SJSA1 (cell line): ENCODE measurements at regions not wholly inside any gene's neighbourhood (a gene's known extent, or its start where the extent isn't known, plus 50 kb on each side); places are given as distances from the start of the nearest gene placed in this dataset.

Experiments
- DNase-seq, 2 experiments: peaks; one replicate each; pipeline ENCODE4 v3.0.0-alpha.2; 2015 to 2020; ENCODE audit warnings: low spot score in 2 of 2, low read depth in 1 of 2
- H3K27ac ChIP-seq: fragments of 250-450 bp; sonication (Bioruptor Pico); 2 replicates; pipeline ENCODE4 v1.5.1; 2020; ENCODE audit warnings: mild to moderate bottlenecking, moderate library complexity
- H3K27me3 ChIP-seq: fragments of 250-450 bp; sonication (Bioruptor Pico); replicated peaks from 2 replicates; pipeline ENCODE4 v1.5.1; 2020; ENCODE audit warnings: mild to moderate bottlenecking, moderate library complexity
- H3K36me3 ChIP-seq: fragments of 250-450 bp; sonication (Bioruptor Pico); 2 replicates; pipeline ENCODE4 v1.5.1; 2020; ENCODE audit warnings: mild to moderate bottlenecking
- H3K4me1 ChIP-seq: fragments of 250-450 bp; sonication (Bioruptor Pico); replicated peaks from 2 replicates; pipeline ENCODE4 v1.6.1; 2021; ENCODE audit warnings: mild to moderate bottlenecking
- H3K4me3 ChIP-seq: fragments of 250-450 bp; sonication (Bioruptor Pico); 2 replicates; pipeline ENCODE4 v1.5.1; 2020; ENCODE audit warnings: mild to moderate bottlenecking
- H3K9me3 ChIP-seq: fragments of 250-450 bp; sonication (Bioruptor Pico); replicated peaks from 2 replicates; pipeline ENCODE4 v1.5.1; 2020; ENCODE audit warnings: mild to moderate bottlenecking

GRCh38 chr18:78587096-78587495 is 392.5 kb upstream of the SALL3 start:
- no peak overlapping the region for H3K27ac ChIP-seq
- H3K27me3 ChIP-seq, result no peaks in the 10 kb centered on the region
- DNase-seq, result no peak
- no peaks in the 10 kb centered on the region for H3K36me3 ChIP-seq
- H3K4me1 ChIP-seq, result no peaks in the 10 kb centered on the region
- H3K9me3 ChIP-seq, result no peaks in the 10 kb centered on the region; the same call in 1 of the 2 replicates
- H3K4me3 ChIP-seq, result no peak overlapping the region

- Histone ChIP-seq H3K36me3 (no peaks in the 10 kb centered on the region), H3K4me1 (no peaks in the 10 kb centered on the region), H3K27me3 (no peaks in the 10 kb centered on the region), H3K4me3 (no peak overlapping the region), H3K27ac (no peak overlapping the region), H3K9me3 (no peaks in the 10 kb centered on the region; the same call in 1 of the 2 replicates)
- DNase-seq, result no peak
These were observed 391.7 kb upstream of the SALL3 start for GRCh38 chr18:78587626-78588600.

- H3K4me3 ChIP-seq, result no peak overlapping the region
- H3K36me3 ChIP-seq, result no peaks in the 10 kb centered on the region
- H3K4me1 ChIP-seq, result no peaks in the 10 kb centered on the region
- H3K27ac ChIP-seq, result no peak overlapping the region
- H3K9me3 ChIP-seq, result peaks cover 3% of the 10 kb centered on the region; the same call in 1 of the 2 replicates
- no peak for DNase-seq
- H3K27me3 ChIP-seq, result no peaks in the 10 kb centered on the region
These were observed 389.6 kb upstream of the SALL3 start for GRCh38 chr18:78589916-78590437.

GRCh38 chr18:78595453-78595852 is 384.2 kb upstream of the SALL3 start:
- Histone ChIP-seq H3K36me3 (no peaks in the 10 kb centered on the region), H3K4me1 (no peaks in the 10 kb centered on the region), H3K27me3 (no peaks in the 10 kb centered on the region), H3K9me3 (peaks cover 11% of the 10 kb centered on the region; the same call in 1 of the 2 replicates), H3K27ac (no peak overlapping the region), H3K4me3 (no peak overlapping the region)
- no peak for DNase-seq

GRCh38 chr18:78595924-78596573 is 383.6 kb upstream of the SALL3 start:
- H3K4me1 ChIP-seq, result no peaks in the 10 kb centered on the region
- H3K27me3 ChIP-seq, result no peaks in the 10 kb centered on the region
- H3K4me3 ChIP-seq, result no peak overlapping the region
- H3K36me3 ChIP-seq, result no peaks in the 10 kb centered on the region
- H3K27ac ChIP-seq, result no peak overlapping the region
- no peak for DNase-seq
- peaks cover 11% of the 10 kb centered on the region for H3K9me3 ChIP-seq

GRCh38 chr18:78596794-78597345 is 382.7 kb upstream of the SALL3 start:
- no peaks in the 10 kb centered on the region for H3K4me1 ChIP-seq
- DNase-seq, result no peak
- peaks cover 11% of the 10 kb centered on the region for H3K9me3 ChIP-seq
- no peak overlapping the region for H3K27ac ChIP-seq
- no peaks in the 10 kb centered on the region for H3K27me3 ChIP-seq
- H3K4me3 ChIP-seq, result no peak overlapping the region
- H3K36me3 ChIP-seq, result no peaks in the 10 kb centered on the region

- Histone ChIP-seq H3K4me3 (no peak overlapping the region), H3K9me3 (peaks cover 9% of the 10 kb centered on the region), H3K27ac (no peak overlapping the region), H3K36me3 (no peaks in the 10 kb centered on the region), H3K4me1 (no peaks in the 10 kb centered on the region), H3K27me3 (no peaks in the 10 kb centered on the region)
- no peak for DNase-seq
These were observed 378.3 kb upstream of the SALL3 start for GRCh38 chr18:78601349-78601748.

GRCh38 chr18:78601923-78602322 is 377.7 kb upstream of the SALL3 start:
- Histone ChIP-seq H3K36me3 (no peaks in the 10 kb centered on the region), H3K9me3 (peaks cover 10% of the 10 kb centered on the region), H3K4me3 (no peak overlapping the region), H3K27me3 (no peaks in the 10 kb centered on the region), H3K4me1 (no peaks in the 10 kb centered on the region), H3K27ac (no peak overlapping the region)
- DNase-seq, result no peak

GRCh38 chr18:78602430-78602829 is 377.2 kb upstream of the SALL3 start:
- Histone ChIP-seq H3K9me3 (peaks cover 11% of the 10 kb centered on the region), H3K4me3 (no peak overlapping the region), H3K27ac (no peak overlapping the region), H3K36me3 (no peaks in the 10 kb centered on the region), H3K4me1 (no peaks in the 10 kb centered on the region), H3K27me3 (no peaks in the 10 kb centered on the region)
- no peak for DNase-seq

- no peak for DNase-seq
- H3K4me3 ChIP-seq, result no peak overlapping the region
- no peaks in the 10 kb centered on the region for H3K36me3 ChIP-seq
- H3K27ac ChIP-seq, result no peak overlapping the region
- no peaks in the 10 kb centered on the region for H3K4me1 ChIP-seq
- peaks cover 11% of the 10 kb centered on the region; the same call in 1 of the 2 replicates for H3K9me3 ChIP-seq
- no peaks in the 10 kb centered on the region for H3K27me3 ChIP-seq
These were observed 376.3 kb upstream of the SALL3 start for GRCh38 chr18:78603102-78603983.

GRCh38 chr18:78605255-78605654 is 374.4 kb upstream of the SALL3 start:
- Histone ChIP-seq H3K4me1 (no peaks in the 10 kb centered on the region), H3K9me3 (peaks cover 5% of the 10 kb centered on the region; the same call in 1 of the 2 replicates), H3K4me3 (no peak overlapping the region), H3K36me3 (no peaks in the 10 kb centered on the region), H3K27ac (no peak overlapping the region), H3K27me3 (no peaks in the 10 kb centered on the region)
- no peak for DNase-seq

GRCh38 chr18:78607221-78607620 is 372.4 kb upstream of the SALL3 start:
- Histone ChIP-seq H3K4me1 (no peaks in the 10 kb centered on the region), H3K9me3 (peaks cover 5% of the 10 kb centered on the region; the same call in 1 of the 2 replicates), H3K27ac (no peak overlapping the region), H3K27me3 (no peaks in the 10 kb centered on the region), H3K4me3 (no peak overlapping the region), H3K36me3 (no peaks in the 10 kb centered on the region)
- no peak for DNase-seq

GRCh38 chr18:78607784-78608183 is 371.8 kb upstream of the SALL3 start:
- Histone ChIP-seq H3K36me3 (no peaks in the 10 kb centered on the region), H3K27me3 (no peaks in the 10 kb centered on the region), H3K4me1 (no peaks in the 10 kb centered on the region), H3K27ac (no peak overlapping the region), H3K4me3 (no peak overlapping the region), H3K9me3 (peaks cover 5% of the 10 kb centered on the region; the same call in 1 of the 2 replicates)
- DNase-seq, result no peak
